Endothelial cell of umbilical vein (primary cell): ENCODE measurements at regions not wholly inside any gene's neighbourhood (a gene's known extent, or its start where the extent isn't known, plus 50 kb on each side); places are given as distances from the start of the nearest gene placed in this dataset.

Experiments
- BruUV-seq: library from RNA; stranded (reverse); fragments of 400-500 nt; replicated peaks from 2 replicates; lab custom pipeline; 2021; lab: Mats Ljungman, UMichigan
- CTCF ChIA-PET: fragments of 300-600, 350-600 bp; sonication (Branson Sonifier 250); formaldehyde crosslinking; loops from one replicate; lab custom pipeline; 2021; ENCODE audit warnings: antibody characterized with exemption, inconsistent platforms; lab: Charles Lee
- POLR2A ChIA-PET: fragments of 300-600, 350-600 bp; sonication (Branson Sonifier 250); formaldehyde crosslinking; loops from one replicate; lab custom pipeline; 2021; ENCODE audit warnings: antibody characterized with exemption, inconsistent platforms; lab: Charles Lee
- DNase-seq: peaks from one replicate; pipeline ENCODE4 v3.0.0-alpha.2; 2011; ENCODE audit warnings: low read depth, low spot score
- FAIRE-seq: peaks from 2 replicates; lab custom pipeline; 2011; peaks lifted over from hg19 to GRCh38; lab: Jason Lieb, UNC
- H2AFZ ChIP-seq: 2 replicates; pipeline ENCODE4 v1.6.0; 2012; ENCODE audit warnings: low read depth, low read length, control low read depth, inconsistent platforms
- H3K27ac ChIP-seq: 2 replicates; pipeline ENCODE4 v1.5.1; 2011; ENCODE audit warnings: low read depth, mild to moderate bottlenecking, control low read depth, low read length, moderate library complexity; ENCODE audit not compliant: insufficient read depth
- H3K27me3 ChIP-seq, 2 experiments: 2 replicates each; pipeline versions ENCODE4 v1.6.0 to v1.6.1; 2011; ENCODE audit warnings: low read length in 2 of 2, mixed read lengths in 1 of 2; ENCODE audit not compliant: control insufficient read depth in 2 of 2, insufficient read depth in 2 of 2
- H3K36me3 ChIP-seq, 2 experiments: 2 replicates in 1 of 2; 3 replicates in 1 of 2; pipeline ENCODE4 v1.5.1; 2011; ENCODE audit warnings: low read length in 2 of 2, mild to moderate bottlenecking in 1 of 2, moderate library complexity in 1 of 2; ENCODE audit not compliant: control insufficient read depth in 2 of 2, insufficient read depth in 2 of 2; ENCODE audit errors: extremely low read depth in 1 of 2
- H3K4me1 ChIP-seq: 3 replicates; pipeline ENCODE4 v1.5.1; 2011; ENCODE audit warnings: mild to moderate bottlenecking, low read length; ENCODE audit not compliant: control insufficient read depth, insufficient read depth; ENCODE audit errors: extremely low read depth
- H3K4me2 ChIP-seq: 2 replicates; pipeline ENCODE4 v1.6.1; 2011; ENCODE audit warnings: low read length, control low read depth, mixed read lengths; ENCODE audit not compliant: insufficient read depth
- H3K4me3 ChIP-seq, 3 experiments: fragments of 200-600 bp in 1 of 3; sonication (generic), shearing (Covaris generic) in 1 of 3; replicated peaks in 1 of 3; 2 replicates each; pipeline ENCODE4 v1.5.1; 2011 to 2016; ENCODE audit warnings: control low read depth in 3 of 3, low read length in 3 of 3, mild to moderate bottlenecking in 2 of 3, inconsistent platforms in 1 of 3, low read depth in 1 of 3, moderate library complexity in 1 of 3; ENCODE audit not compliant: insufficient read depth in 1 of 3
- H3K79me2 ChIP-seq: 2 replicates; pipeline ENCODE4 v1.6.0; 2012; ENCODE audit warnings: low read length, inconsistent platforms; ENCODE audit not compliant: control insufficient read depth, insufficient read depth
- H3K9ac ChIP-seq: replicated peaks from 2 replicates; pipeline ENCODE3; 2011; ENCODE audit warnings: low read length, control low read depth; ENCODE audit not compliant: insufficient read depth; ENCODE audit errors: extremely low read depth
- H3K9me1 ChIP-seq: replicated peaks from 3 replicates; pipeline ENCODE4 v1.6.0; 2011; ENCODE audit warnings: mild to moderate bottlenecking, low read length; ENCODE audit not compliant: control insufficient read depth, insufficient read depth; ENCODE audit errors: extremely low read depth
- H3K9me3 ChIP-seq: replicated peaks from 2 replicates; pipeline ENCODE4 v1.5.1; 2012; ENCODE audit warnings: low read length, inconsistent platforms; ENCODE audit not compliant: control insufficient read depth, insufficient read depth
- H4K20me1 ChIP-seq: replicated peaks from 2 replicates; pipeline ENCODE3; 2011; ENCODE audit warnings: mild to moderate bottlenecking, low read length; ENCODE audit not compliant: control insufficient read depth, insufficient read depth; ENCODE audit errors: extremely low read depth
- CTCF ChIP-seq, 2 donors: IDR thresholded peaks; 1 replicate in 1 of 2; 2 replicates in 1 of 2; pipeline ENCODE4 v1.5.1; 2011; ENCODE audit warnings: low read length in 2 of 2, mild to moderate bottlenecking in 2 of 2, moderate library complexity in 2 of 2, control low read depth in 1 of 2, inconsistent platforms in 1 of 2, low read depth in 1 of 2; ENCODE audit not compliant: insufficient read depth in 1 of 2; ENCODE audit errors: extremely low read depth in 1 of 2
- EZH2 ChIP-seq: IDR thresholded peaks from 2 replicates; pipeline ENCODE4 v1.6.1; 2012; ENCODE audit warnings: borderline replicate concordance, low read depth, mild to moderate bottlenecking, moderate library complexity, low read length, inconsistent platforms; ENCODE audit not compliant: severe bottlenecking
- FOS ChIP-seq: IDR thresholded peaks from 2 replicates; pipeline ENCODE4 v1.6.1; 2011; ENCODE audit warnings: mild to moderate bottlenecking, low read length, moderate library complexity, borderline replicate concordance; ENCODE audit not compliant: insufficient read depth
- GATA2 ChIP-seq: IDR thresholded peaks from 2 replicates; pipeline ENCODE4 v1.7.0; 2011; ENCODE audit warnings: low read depth, mild to moderate bottlenecking, moderate library complexity, mixed read lengths, low read length; ENCODE audit not compliant: insufficient read length, insufficient read depth
- JUN ChIP-seq: IDR thresholded peaks from 2 replicates; pipeline ENCODE4 v1.6.1; 2011; ENCODE audit warnings: borderline replicate concordance, low read depth; ENCODE audit not compliant: insufficient read length, insufficient read depth
- MAX ChIP-seq: IDR thresholded peaks from 2 replicates; pipeline ENCODE4 v1.6.1; 2011; ENCODE audit not compliant: insufficient read depth, insufficient read length
- MYC ChIP-seq: IDR thresholded peaks from one replicate; pipeline ENCODE4 v1.6.1; 2011; ENCODE audit warnings: mild to moderate bottlenecking, low read depth, low read length
- POLR2A ChIP-seq: IDR thresholded peaks from 2 replicates; pipeline ENCODE4 v1.6.1; 2012; ENCODE audit warnings: low read depth, mild to moderate bottlenecking, control low read depth, low read length
- POLR2AphosphoS5 ChIP-seq: IDR thresholded peaks from 2 replicates; pipeline ENCODE4 v1.6.1; 2012; ENCODE audit warnings: low read depth, mild to moderate bottlenecking, control low read depth, low read length, moderate library complexity; ENCODE audit not compliant: insufficient read depth
- dilution Hi-C: fragments of 300-500 bp; cut with MboI; formaldehyde crosslinking; loops from one replicate; pipeline ENCODE4 v1.15.0; 2019; ENCODE audit warnings: low sequenced_read_pairs; ENCODE audit not compliant: extremely low pct_ligation_motif_present
- intact Hi-C: fragments of 100-400 bp; cut with micrococcal nuclease; formaldehyde crosslinking; loops from one replicate; pipeline ENCODE4 v1.10.0; 2022

- POLR2A ChIA-PET: no interaction called here
- no peak for TF ChIP-seq GATA2
- no peak for TF ChIP-seq CTCF (IDR thresholded peaks at IDR 0.05; ENCODE audit: extremely low read depth in 1 of 2, insufficient read depth in 1 of 2, low read depth in 1 of 2, low read length in 2 of 2)
- TF ChIP-seq EZH2: no peak
- no peak for TF ChIP-seq JUN
- TF ChIP-seq POLR2A: no peak
- TF ChIP-seq FOS: no peak
- TF ChIP-seq MAX: no peak
- TF ChIP-seq MYC: no peak
- TF ChIP-seq POLR2AphosphoS5: no peak
- CTCF ChIA-PET: no interaction called here
These were observed 812.8 kb downstream of the TBC1D22A start for GRCh38 chr22:47575291-47575690.

More at GRCh38 chr22:47575291-47575690, 812.8 kb downstream of the TBC1D22A start:
- Histone ChIP-seq H4K20me1 (no peaks in the 10 kb centered on the region), H3K27me3 (no peaks in the 10 kb centered on the region), H3K4me1 (no peaks in the 10 kb centered on the region), H3K4me2 (no peak overlapping the region), H3K36me3 (no peaks in the 10 kb centered on the region), H3K27ac (no peak overlapping the region), H3K9me1 (no peaks in the 10 kb centered on the region), H2AFZ (no peak overlapping the region), H3K9ac (no peak overlapping the region), H3K9me3 (peaks cover 8% of the 10 kb centered on the region), H3K4me3 (no peak overlapping the region), H3K79me2 (no peaks in the 10 kb centered on the region)
- dilution Hi-C loops (no loop called here), intact Hi-C loops (no loop called here)
- no peak for DNase-seq
- FAIRE-seq: no peak
- BruUV-seq: no TSS peak
